Mesenchymal stem cell (in vitro differentiated cells and primary cell): ENCODE measurements at regions not wholly inside any gene's neighbourhood (a gene's known extent, or its start where the extent isn't known, plus 50 kb on each side); places are given as distances from the start of the nearest gene placed in this dataset.
"Not testable (repeated sequence)": the region's sequence is repeated elsewhere in the genome, so short reads cannot be mapped to it uniquely, and the experiment has no call there.

ENCODE experiments used
- DNase-seq: peaks from one replicate; pipeline ENCODE4 v3.0.0-alpha.2; 2013
- H2AFZ ChIP-seq: one replicate; pipeline ENCODE4 v1.6.1; 2013; ENCODE audit warnings: low read depth, mild to moderate bottlenecking, control low read depth, inconsistent platforms, low read length, moderate library complexity
- H2AK5ac ChIP-seq: 2 replicates; pipeline ENCODE4 v1.6.1; 2013; ENCODE audit warnings: low read length, moderate library complexity, mild to moderate bottlenecking, inconsistent platforms; ENCODE audit not compliant: severe bottlenecking
- H2BK120ac ChIP-seq: one replicate; pipeline ENCODE4 v1.6.1; 2013; ENCODE audit warnings: low read depth, mild to moderate bottlenecking, inconsistent platforms, low read length, moderate library complexity
- H2BK12ac ChIP-seq, 2 experiments: one replicate each; pipeline ENCODE4 v1.6.1; 2013; ENCODE audit warnings: inconsistent platforms in 2 of 2, low read length in 2 of 2, mild to moderate bottlenecking in 2 of 2, moderate library complexity in 2 of 2, control low read depth in 1 of 2
- H2BK15ac ChIP-seq: one replicate; pipeline ENCODE4 v1.6.1; 2013; ENCODE audit warnings: mild to moderate bottlenecking, low read depth, inconsistent platforms; ENCODE audit not compliant: poor library complexity, severe bottlenecking
- H2BK5ac ChIP-seq: 2 replicates; pipeline ENCODE4 v1.6.1; 2013; ENCODE audit warnings: low read depth, mild to moderate bottlenecking, low read length, control low read depth, inconsistent platforms; ENCODE audit not compliant: poor library complexity, severe bottlenecking
- H3K14ac ChIP-seq, 2 experiments: one replicate each; pipeline ENCODE4 v1.6.1; 2013; ENCODE audit warnings: inconsistent platforms in 2 of 2, low read length in 2 of 2, control low read depth in 1 of 2, mild to moderate bottlenecking in 1 of 2, moderate library complexity in 1 of 2
- H3K18ac ChIP-seq, 2 experiments: one replicate each; pipeline ENCODE4 v1.6.1; 2013; ENCODE audit warnings: inconsistent platforms in 2 of 2, low read length in 2 of 2, control low read depth in 1 of 2, low read depth in 1 of 2, mild to moderate bottlenecking in 1 of 2
- H3K23ac ChIP-seq, 2 experiments: one replicate each; pipeline ENCODE4 v1.6.1; 2013; ENCODE audit warnings: inconsistent platforms in 2 of 2, low read length in 2 of 2, mild to moderate bottlenecking in 2 of 2, moderate library complexity in 2 of 2, control low read depth in 1 of 2
- H3K27ac ChIP-seq: 2 replicates; pipeline ENCODE4 v1.5.1; 2013; ENCODE audit warnings: mild to moderate bottlenecking, moderate library complexity, low read length, control low read depth, inconsistent platforms; ENCODE audit not compliant: poor library complexity, severe bottlenecking
- H3K27me3 ChIP-seq, 2 experiments: 2 replicates each; pipeline versions ENCODE4 v1.6.1 to v1.7.0; 2013; ENCODE audit warnings: low read length in 2 of 2, mild to moderate bottlenecking in 2 of 2, moderate library complexity in 2 of 2, control low read depth in 1 of 2, inconsistent platforms in 1 of 2; ENCODE audit not compliant: control insufficient read depth in 1 of 2, insufficient read depth in 1 of 2
- H3K36me3 ChIP-seq, 2 experiments: 2 replicates each; pipeline versions ENCODE4 v1.6.1 to v1.7.0; 2013; ENCODE audit warnings: low read length in 2 of 2, control low read depth in 1 of 2, inconsistent platforms in 1 of 2, low read depth in 1 of 2, mild to moderate bottlenecking in 1 of 2; ENCODE audit not compliant: insufficient read depth in 2 of 2, control insufficient read depth in 1 of 2
- H3K4ac ChIP-seq, 2 experiments: one replicate each; pipeline ENCODE4 v1.6.1; 2013; ENCODE audit warnings: inconsistent platforms in 2 of 2, low read length in 2 of 2, mild to moderate bottlenecking in 2 of 2, moderate library complexity in 2 of 2, control low read depth in 1 of 2, low read depth in 1 of 2
- H3K4me1 ChIP-seq: 2 replicates; pipeline ENCODE4 v1.6.1; 2013; ENCODE audit warnings: low read depth, low read length, control low read depth; ENCODE audit not compliant: control insufficient read depth, insufficient read depth
- H3K4me2 ChIP-seq: 2 replicates; pipeline ENCODE4 v1.6.1; 2013; ENCODE audit warnings: low read length, mild to moderate bottlenecking, inconsistent platforms; ENCODE audit not compliant: poor library complexity, severe bottlenecking
- H3K4me3 ChIP-seq, 2 experiments: 2 replicates each; pipeline versions ENCODE4 v1.5.1 to v1.7.0; 2013; ENCODE audit warnings: low read length in 2 of 2, mild to moderate bottlenecking in 2 of 2, control low read depth in 1 of 2, low read depth in 1 of 2; ENCODE audit not compliant: insufficient read depth in 1 of 2
- H3K79me1 ChIP-seq: replicated peaks from 2 replicates; pipeline ENCODE4 v1.6.1; 2013; ENCODE audit warnings: mild to moderate bottlenecking, control low read depth, low read length, inconsistent platforms; ENCODE audit not compliant: poor library complexity, severe bottlenecking
- H3K9ac ChIP-seq: 2 replicates; pipeline ENCODE4 v1.7.0; 2013; ENCODE audit warnings: mild to moderate bottlenecking, low read length, moderate library complexity
- H3K9me3 ChIP-seq: 2 replicates; pipeline ENCODE4 v1.7.0; 2013; ENCODE audit warnings: mild to moderate bottlenecking, low read length; ENCODE audit not compliant: control insufficient read depth
- H4K8ac ChIP-seq: one replicate; pipeline ENCODE4 v1.6.1; 2013; ENCODE audit warnings: inconsistent platforms, mild to moderate bottlenecking, low read length, moderate library complexity
- H4K91ac ChIP-seq: one replicate; pipeline ENCODE4 v1.6.1; 2013; ENCODE audit warnings: mild to moderate bottlenecking, low read length, inconsistent platforms
- WGBS: methylation state at CpG from one replicate; pipeline ENCODE4 v1.1.7; 2013; ENCODE audit warnings: mixed read lengths; 5-methylcytosine and 5-hydroxymethylcytosine counted together

GRCh38 chr15:84531709-84532367, 69.0 kb upstream of the ZSCAN2 start:
- not testable (repeated sequence) for H3K18ac ChIP-seq, H3K4me1 ChIP-seq, H3K4me3 ChIP-seq, H2AFZ ChIP-seq, H2AK5ac ChIP-seq, H3K79me1 ChIP-seq, H3K27me3 ChIP-seq, H2BK5ac ChIP-seq, H3K36me3 ChIP-seq, H3K23ac ChIP-seq, H4K8ac ChIP-seq, H2BK120ac ChIP-seq, H3K4me2 ChIP-seq, H3K9ac ChIP-seq, H3K9me3 ChIP-seq, H3K4ac ChIP-seq, H2BK15ac ChIP-seq, H2BK12ac ChIP-seq, H3K14ac ChIP-seq, H4K91ac ChIP-seq
- DNase-seq: peak; percentile 74
- peak overlapping the region; percentile 72 for H3K27ac ChIP-seq
- WGBS: 29% methylated on average over 2 of the region's 3 CpGs

GRCh38 chr15:84533705-84534104, 67.1 kb upstream of the ZSCAN2 start:
- H3K18ac ChIP-seq, DNase-seq: not testable (repeated sequence)

GRCh38 chr15:84534561-84535235, 66.1 kb upstream of the ZSCAN2 start:
- not testable (repeated sequence) for H3K4me3 ChIP-seq, H3K4ac ChIP-seq, H2BK5ac ChIP-seq, H2AK5ac ChIP-seq, H3K36me3 ChIP-seq, H3K4me1 ChIP-seq, H2AFZ ChIP-seq, H2BK12ac ChIP-seq, H4K91ac ChIP-seq, H3K23ac ChIP-seq, H3K14ac ChIP-seq, H2BK15ac ChIP-seq, H3K9ac ChIP-seq, H3K18ac ChIP-seq, H3K27ac ChIP-seq, H3K27me3 ChIP-seq, H4K8ac ChIP-seq, H3K4me2 ChIP-seq, H3K79me1 ChIP-seq, H3K9me3 ChIP-seq, H2BK120ac ChIP-seq
- peak; percentile 20 for DNase-seq
- WGBS: 34% methylated on average over 3 of the region's 4 CpGs

More at GRCh38 chr15:84533705-84534104, 67.1 kb upstream of the ZSCAN2 start:
- not testable (repeated sequence) for H3K79me1 ChIP-seq, H2AFZ ChIP-seq, H2BK5ac ChIP-seq, H3K4me1 ChIP-seq, H3K9me3 ChIP-seq, H3K14ac ChIP-seq, H3K27ac ChIP-seq, H3K4ac ChIP-seq, H3K27me3 ChIP-seq, H3K23ac ChIP-seq, H4K8ac ChIP-seq, H2AK5ac ChIP-seq, H4K91ac ChIP-seq, H3K4me2 ChIP-seq, H3K36me3 ChIP-seq, H3K4me3 ChIP-seq, H2BK120ac ChIP-seq, H2BK15ac ChIP-seq, H2BK12ac ChIP-seq, H3K9ac ChIP-seq
- 100% methylated on average over 1 of the region's 2 CpGs for WGBS

DNA sequence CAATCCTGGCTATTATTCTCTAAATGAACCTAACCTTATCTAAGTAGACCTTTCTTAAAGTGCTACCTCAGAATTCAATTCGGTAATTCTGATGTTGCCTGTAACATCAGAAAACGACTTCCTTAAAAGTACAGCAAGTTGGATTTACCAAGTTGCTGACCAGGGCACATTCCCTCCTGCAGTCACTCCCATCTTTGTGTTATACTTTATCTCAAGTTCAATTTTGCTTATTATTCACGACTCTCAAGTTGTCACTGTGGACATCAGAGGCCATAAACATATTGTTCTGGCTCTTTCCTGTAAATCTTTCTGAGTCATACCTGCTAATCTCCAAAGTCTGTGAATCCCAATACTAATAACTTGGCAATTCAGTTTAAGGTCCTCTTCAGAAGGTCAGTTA, 64.6 kb upstream of the ZSCAN2 start:
- H4K91ac ChIP-seq, H2BK15ac ChIP-seq, H3K79me1 ChIP-seq, H2BK5ac ChIP-seq, H3K4ac ChIP-seq, H3K4me1 ChIP-seq, H3K27me3 ChIP-seq, H3K23ac ChIP-seq, H3K18ac ChIP-seq, H3K4me2 ChIP-seq, H2AK5ac ChIP-seq, H2BK120ac ChIP-seq, DNase-seq, H4K8ac ChIP-seq, H2AFZ ChIP-seq, H3K9ac ChIP-seq, H3K9me3 ChIP-seq, H3K4me3 ChIP-seq, H3K14ac ChIP-seq, H2BK12ac ChIP-seq, H3K27ac ChIP-seq: not testable (repeated sequence)
- WGBS: 76% methylated on average over 3 of the region's 3 CpGs
- H3K36me3 ChIP-seq: peaks cover 0 to 18% of the 10 kb centered on the region in 2 experiments
